ENCODE measurements at regions not wholly inside any gene's neighbourhood (a gene's known extent, or its start where the extent isn't known, plus 50 kb on each side); places are given as distances from the start of the nearest gene placed in this dataset.

DNA sequence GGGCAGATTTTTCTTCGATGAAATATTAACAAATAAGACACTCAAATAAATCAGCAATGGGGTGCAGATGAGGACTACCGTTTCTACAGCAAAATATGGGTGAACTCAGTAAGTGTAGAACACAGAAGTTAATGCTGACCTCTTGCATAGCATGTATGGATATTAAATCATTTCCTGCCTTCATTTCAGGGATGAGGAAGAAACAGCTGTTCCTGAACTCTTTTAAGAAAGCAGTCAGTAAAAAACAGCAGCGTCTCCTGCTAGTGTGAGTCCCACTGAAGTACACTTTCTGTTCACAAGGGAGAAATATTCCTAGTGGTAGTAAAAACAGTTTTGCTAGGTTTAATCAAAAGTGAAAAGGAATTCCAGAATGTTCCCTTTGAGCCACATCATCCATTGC is 379.0 kb downstream of the ZEB2 start:
- 82% methylated on average over 3 of the region's 3 CpGs for WGBS
- Histone ChIP-seq H3K9me3 (ENCODE audit: control insufficient read depth in 4 of 4, low read length in 3 of 4) (no peaks in the 10 kb centered on the region), H3K27ac (ENCODE audit: low read depth in 1 of 2, low read length in 2 of 2) (no peak overlapping the region), H3K4me1 (ENCODE audit: control insufficient read depth in 4 of 4, insufficient read depth in 4 of 4, low read length in 3 of 4) (no peaks in the 10 kb centered on the region), H3K4me3 (ENCODE audit: low read depth in 1 of 3, low read length in 3 of 3) (no peak overlapping the region), H3K9ac (ENCODE audit: low read depth in 1 of 2, low read length in 2 of 2) (no peak overlapping the region), H3K36me3 (ENCODE audit: control insufficient read depth in 4 of 4, insufficient read depth in 3 of 4, low read depth in 1 of 4, low read length in 3 of 4) (no peaks in the 10 kb centered on the region), H3K27me3 (ENCODE audit: control insufficient read depth in 4 of 4, insufficient read depth in 4 of 4, low read length in 3 of 4) (no peaks in the 10 kb centered on the region)
- no peak for TF ChIP-seq HNF4G (IDR thresholded peaks at IDR 0.05)
- TF ChIP-seq, protein P1, sequence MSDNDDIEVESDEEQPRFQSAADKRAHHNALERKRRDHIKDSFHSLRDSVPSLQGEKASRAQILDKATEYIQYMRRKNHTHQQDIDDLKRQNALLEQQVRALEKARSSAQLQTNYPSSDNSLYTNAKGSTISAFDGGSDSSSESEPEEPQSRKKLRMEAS (IDR thresholded peaks at IDR 0.05) = no peak
- no peak for TF ChIP-seq YY1 (IDR thresholded peaks at IDR 0.05)
- TF ChIP-seq SP1 (IDR thresholded peaks at IDR 0.05) = no peak
- no peak for TF ChIP-seq HNF4A (conservative IDR thresholded peaks at IDR 0.05)
- TF ChIP-seq, protein P2, sequence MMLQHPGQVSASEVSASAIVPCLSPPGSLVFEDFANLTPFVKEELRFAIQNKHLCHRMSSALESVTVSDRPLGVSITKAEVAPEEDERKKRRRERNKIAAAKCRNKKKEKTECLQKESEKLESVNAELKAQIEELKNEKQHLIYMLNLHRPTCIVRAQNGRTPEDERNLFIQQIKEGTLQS (IDR thresholded peaks at IDR 0.05) = no peak
- TF ChIP-seq TAF1 (conservative IDR thresholded peaks at IDR 0.05) = no peak
- no peak for TF ChIP-seq FOXA2 (IDR thresholded peaks at IDR 0.05)
- no peak for TF ChIP-seq GABPA (IDR thresholded peaks at IDR 0.05 in 1 of 2, conservative IDR thresholded peaks at IDR 0.05 in 1 of 2)
- no peak for TF ChIP-seq RXRA (IDR thresholded peaks at IDR 0.05)
- no peak for TF ChIP-seq NR2F2 (IDR thresholded peaks at IDR 0.05)
- DNase-seq (ENCODE audit: low spot score) = no peak

DNA sequence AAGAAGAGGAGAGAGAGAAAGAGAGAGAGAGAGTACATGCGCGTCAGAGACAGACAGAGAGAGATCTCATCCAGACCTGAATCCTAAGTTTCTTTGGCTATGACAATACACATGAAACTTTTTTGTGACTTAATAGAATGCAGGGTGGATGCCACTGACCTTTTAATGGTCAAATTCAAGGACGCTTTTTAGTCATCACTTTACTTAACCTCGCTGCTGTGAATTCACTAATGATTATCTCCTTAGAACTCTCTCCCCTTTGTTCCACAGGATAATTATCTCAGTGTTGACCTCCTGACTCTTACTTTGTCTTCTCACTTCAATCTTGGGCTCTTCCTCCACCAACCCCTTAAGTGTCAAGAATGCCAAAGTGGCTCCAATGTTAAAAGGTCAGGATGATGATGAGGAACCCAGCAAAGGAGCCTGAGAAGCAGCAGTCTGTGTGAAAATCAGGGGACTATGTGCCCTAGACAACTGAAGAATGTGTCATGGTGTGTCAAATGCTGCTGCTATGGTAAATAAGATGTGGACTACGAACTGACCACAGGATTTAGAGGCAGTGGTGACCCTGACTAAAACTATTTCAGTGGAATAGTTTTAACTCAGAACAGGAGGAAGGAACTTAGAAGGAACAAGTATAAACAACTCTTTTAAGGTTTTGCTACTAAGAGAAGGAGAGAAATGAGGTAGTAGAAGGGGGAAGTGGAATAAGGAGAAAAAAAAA is 382.1 kb downstream of the ZEB2 start:
- Histone ChIP-seq H3K27me3 (ENCODE audit: control insufficient read depth in 4 of 4, insufficient read depth in 4 of 4, low read length in 3 of 4) (no peaks in the 10 kb centered on the region), H3K9me3 (ENCODE audit: control insufficient read depth in 4 of 4, low read length in 3 of 4) (no peaks in the 10 kb centered on the region), H3K27ac (ENCODE audit: low read depth in 1 of 2, low read length in 2 of 2) (no peak overlapping the region), H3K9ac (ENCODE audit: low read depth in 1 of 2, low read length in 2 of 2) (peak overlapping the region in 1 of 2 donors; percentile 9), H3K4me1 (ENCODE audit: control insufficient read depth in 4 of 4, insufficient read depth in 4 of 4, low read length in 3 of 4) (no peaks in the 10 kb centered on the region), H3K4me3 (ENCODE audit: low read depth in 1 of 3, low read length in 3 of 3) (no peak overlapping the region), H3K36me3 (ENCODE audit: control insufficient read depth in 4 of 4, insufficient read depth in 3 of 4, low read depth in 1 of 4, low read length in 3 of 4) (no peaks in the 10 kb centered on the region)
- WGBS = 91% methylated on average over 5 of the region's 5 CpGs
- TF ChIP-seq HNF4G (IDR thresholded peaks at IDR 0.05) = no peak
- no peak for DNase-seq (ENCODE audit: low spot score)

DNA sequence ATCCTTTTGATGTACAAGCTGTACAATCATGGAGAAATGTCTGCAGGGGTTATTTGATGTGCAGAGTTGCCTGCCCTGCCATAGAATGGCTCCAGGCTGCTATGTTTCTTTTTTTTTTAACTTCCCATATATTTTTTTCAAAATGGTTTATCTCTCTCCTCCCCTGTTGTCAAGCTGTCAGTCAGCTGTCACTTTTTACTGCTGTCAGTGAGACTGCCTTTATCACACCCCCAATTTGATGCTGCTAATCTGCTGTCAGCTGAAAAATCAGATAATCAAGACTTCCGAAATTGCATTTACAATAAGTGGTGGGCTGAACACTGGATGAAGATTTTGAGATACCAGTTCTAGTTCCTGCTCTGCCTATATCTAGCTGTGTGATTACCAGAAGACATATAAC is 382.6 kb downstream of the ZEB2 start:
- DNase-seq (ENCODE audit: low spot score) = no peak
- no peaks in the 10 kb centered on the region for H3K9me3 ChIP-seq (ENCODE audit: control insufficient read depth in 4 of 4, low read length in 3 of 4)
- H3K9ac ChIP-seq (ENCODE audit: low read depth in 1 of 2, low read length in 2 of 2) = no peak overlapping the region
- H3K4me3 ChIP-seq (ENCODE audit: low read depth in 1 of 3, low read length in 3 of 3) = no peak overlapping the region
- 90% methylated on average over 1 of the region's 1 CpG for WGBS
- H3K36me3 ChIP-seq (ENCODE audit: control insufficient read depth in 4 of 4, insufficient read depth in 3 of 4, low read depth in 1 of 4, low read length in 3 of 4) = no peaks in the 10 kb centered on the region
- no peak overlapping the region for H3K27ac ChIP-seq (ENCODE audit: low read depth in 1 of 2, low read length in 2 of 2)
- TF ChIP-seq NR2F2 (IDR thresholded peaks at IDR 0.05) = no peak
- TF ChIP-seq HNF4A (conservative IDR thresholded peaks at IDR 0.05) = no peak
- TF ChIP-seq, protein P1 (IDR thresholded peaks at IDR 0.05) = no peak
- TF ChIP-seq HNF4G (IDR thresholded peaks at IDR 0.05) = no peak
- no peak for TF ChIP-seq RXRA (IDR thresholded peaks at IDR 0.05)
- TF ChIP-seq, protein P3, sequence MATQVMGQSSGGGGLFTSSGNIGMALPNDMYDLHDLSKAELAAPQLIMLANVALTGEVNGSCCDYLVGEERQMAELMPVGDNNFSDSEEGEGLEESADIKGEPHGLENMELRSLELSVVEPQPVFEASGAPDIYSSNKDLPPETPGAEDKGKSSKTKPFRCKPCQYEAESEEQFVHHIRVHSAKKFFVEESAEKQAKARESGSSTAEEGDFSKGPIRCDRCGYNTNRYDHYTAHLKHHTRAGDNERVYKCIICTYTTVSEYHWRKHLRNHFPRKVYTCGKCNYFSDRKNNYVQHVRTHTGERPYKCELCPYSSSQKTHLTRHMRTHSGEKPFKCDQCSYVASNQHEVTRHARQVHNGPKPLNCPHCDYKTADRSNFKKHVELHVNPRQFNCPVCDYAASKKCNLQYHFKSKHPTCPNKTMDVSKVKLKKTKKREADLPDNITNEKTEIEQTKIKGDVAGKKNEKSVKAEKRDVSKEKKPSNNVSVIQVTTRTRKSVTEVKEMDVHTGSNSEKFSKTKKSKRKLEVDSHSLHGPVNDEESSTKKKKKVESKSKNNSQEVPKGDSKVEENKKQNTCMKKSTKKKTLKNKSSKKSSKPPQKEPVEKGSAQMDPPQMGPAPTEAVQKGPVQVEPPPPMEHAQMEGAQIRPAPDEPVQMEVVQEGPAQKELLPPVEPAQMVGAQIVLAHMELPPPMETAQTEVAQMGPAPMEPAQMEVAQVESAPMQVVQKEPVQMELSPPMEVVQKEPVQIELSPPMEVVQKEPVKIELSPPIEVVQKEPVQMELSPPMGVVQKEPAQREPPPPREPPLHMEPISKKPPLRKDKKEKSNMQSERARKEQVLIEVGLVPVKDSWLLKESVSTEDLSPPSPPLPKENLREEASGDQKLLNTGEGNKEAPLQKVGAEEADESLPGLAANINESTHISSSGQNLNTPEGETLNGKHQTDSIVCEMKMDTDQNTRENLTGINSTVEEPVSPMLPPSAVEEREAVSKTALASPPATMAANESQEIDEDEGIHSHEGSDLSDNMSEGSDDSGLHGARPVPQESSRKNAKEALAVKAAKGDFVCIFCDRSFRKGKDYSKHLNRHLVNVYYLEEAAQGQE (IDR thresholded peaks at IDR 0.05) = no peak
- TF ChIP-seq TAF1 (conservative IDR thresholded peaks at IDR 0.05) = no peak
- TF ChIP-seq, protein P4, sequence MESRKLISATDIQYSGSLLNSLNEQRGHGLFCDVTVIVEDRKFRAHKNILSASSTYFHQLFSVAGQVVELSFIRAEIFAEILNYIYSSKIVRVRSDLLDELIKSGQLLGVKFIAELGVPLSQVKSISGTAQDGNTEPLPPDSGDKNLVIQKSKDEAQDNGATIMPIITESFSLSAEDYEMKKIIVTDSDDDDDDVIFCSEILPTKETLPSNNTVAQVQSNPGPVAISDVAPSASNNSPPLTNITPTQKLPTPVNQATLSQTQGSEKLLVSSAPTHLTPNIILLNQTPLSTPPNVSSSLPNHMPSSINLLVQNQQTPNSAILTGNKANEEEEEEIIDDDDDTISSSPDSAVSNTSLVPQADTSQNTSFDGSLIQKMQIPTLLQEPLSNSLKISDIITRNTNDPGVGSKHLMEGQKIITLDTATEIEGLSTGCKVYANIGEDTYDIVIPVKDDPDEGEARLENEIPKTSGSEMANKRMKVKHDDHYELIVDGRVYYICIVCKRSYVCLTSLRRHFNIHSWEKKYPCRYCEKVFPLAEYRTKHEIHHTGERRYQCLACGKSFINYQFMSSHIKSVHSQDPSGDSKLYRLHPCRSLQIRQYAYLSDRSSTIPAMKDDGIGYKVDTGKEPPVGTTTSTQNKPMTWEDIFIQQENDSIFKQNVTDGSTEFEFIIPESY (IDR thresholded peaks at IDR 0.05) = no peak
- no peak for TF ChIP-seq EGR1 (IDR thresholded peaks at IDR 0.05; ENCODE audit: low read depth in 2 of 2)
- no peaks in the 10 kb centered on the region for H3K4me1 ChIP-seq (ENCODE audit: control insufficient read depth in 4 of 4, insufficient read depth in 4 of 4, low read length in 3 of 4)
- no peaks in the 10 kb centered on the region for H3K27me3 ChIP-seq (ENCODE audit: control insufficient read depth in 4 of 4, insufficient read depth in 4 of 4, low read length in 3 of 4)
